Hepatocyte (in vitro differentiated cells): ENCODE measurements at regions not wholly inside any gene's neighbourhood (a gene's known extent, or its start where the extent isn't known, plus 50 kb on each side); places are given as distances from the start of the nearest gene placed in this dataset.

Experiments
- DNase-seq: peaks from one replicate; pipeline ENCODE4 v3.0.0-alpha.2; 2016; ENCODE audit warnings: low spot score
- H2AFZ ChIP-seq: fragments of 200-600 bp; sonication (generic); 2 replicates; pipeline ENCODE4 v1.6.0; 2016; ENCODE audit warnings: antibody characterized with exemption, mild to moderate bottlenecking
- H3K27ac ChIP-seq: fragments of 200-600 bp; sonication (generic); 2 replicates; pipeline ENCODE4 v1.5.1; 2016; ENCODE audit warnings: mild to moderate bottlenecking
- H3K27me3 ChIP-seq: fragments of 200-600 bp; sonication (generic); 2 replicates; pipeline ENCODE4 v1.6.1; 2016
- H3K36me3 ChIP-seq: fragments of 200-600 bp; sonication (generic); replicated peaks from 2 replicates; pipeline ENCODE4 v1.5.1; 2016; ENCODE audit warnings: low read depth; ENCODE audit not compliant: insufficient read depth
- H3K4me1 ChIP-seq: fragments of 200-600 bp; sonication (generic); 2 replicates; pipeline ENCODE4 v1.5.1; 2016; ENCODE audit warnings: mild to moderate bottlenecking, moderate library complexity; ENCODE audit not compliant: insufficient read depth
- H3K4me2 ChIP-seq: fragments of 200-600 bp; sonication (generic); 2 replicates; pipeline ENCODE4 v1.6.0; 2016
- H3K4me3 ChIP-seq: fragments of 200-600 bp; sonication (generic); 2 replicates; pipeline ENCODE4 v1.5.1; 2016; ENCODE audit warnings: mild to moderate bottlenecking
- H3K79me2 ChIP-seq: fragments of 200-600 bp; sonication (generic); 2 replicates; pipeline ENCODE4 v1.6.0; 2017; ENCODE audit warnings: mild to moderate bottlenecking
- H3K9me2 ChIP-seq: fragments of 200-600 bp; sonication (generic); replicated peaks from 2 replicates; pipeline ENCODE4 v1.6.0; 2017; ENCODE audit warnings: mild to moderate bottlenecking; ENCODE audit not compliant: insufficient read depth
- H3K9me3 ChIP-seq: fragments of 200-600 bp; sonication (generic); 2 replicates; pipeline ENCODE4 v1.5.1; 2016; ENCODE audit warnings: low read depth, mild to moderate bottlenecking
- H4K20me1 ChIP-seq: fragments of 200-600 bp; sonication (generic); 2 replicates; pipeline ENCODE4 v1.6.0; 2016; ENCODE audit warnings: mild to moderate bottlenecking; ENCODE audit not compliant: insufficient read depth, poor library complexity, severe bottlenecking
- CTCF ChIP-seq: fragments of 200-600 bp; sonication (generic); IDR thresholded peaks from 2 replicates; pipeline ENCODE4 v1.5.1; 2016; ENCODE audit warnings: antibody characterized with exemption, mild to moderate bottlenecking; ENCODE audit not compliant: poor library complexity
- EZH2 ChIP-seq: fragments of 200-600 bp; sonication (generic); IDR thresholded peaks from 2 replicates; pipeline ENCODE4 v1.6.1; 2016; ENCODE audit warnings: antibody characterized with exemption, mild to moderate bottlenecking, borderline replicate concordance
- EZH2phosphoT487 ChIP-seq: fragments of 200-600 bp; sonication (generic); IDR thresholded peaks from one replicate; pipeline ENCODE4 v1.6.1; 2018; ENCODE audit warnings: antibody characterized with exemption, mild to moderate bottlenecking, low read depth, moderate library complexity; ENCODE audit not compliant: unreplicated experiment, severe bottlenecking
- WGBS: methylation state at CpG from one replicate; pipeline ENCODE4 v1.1.6; 2016; ENCODE audit warnings: low lambda C conversion rate; ENCODE audit errors: missing lambda C conversion rate; 5-methylcytosine and 5-hydroxymethylcytosine counted together

DNA sequence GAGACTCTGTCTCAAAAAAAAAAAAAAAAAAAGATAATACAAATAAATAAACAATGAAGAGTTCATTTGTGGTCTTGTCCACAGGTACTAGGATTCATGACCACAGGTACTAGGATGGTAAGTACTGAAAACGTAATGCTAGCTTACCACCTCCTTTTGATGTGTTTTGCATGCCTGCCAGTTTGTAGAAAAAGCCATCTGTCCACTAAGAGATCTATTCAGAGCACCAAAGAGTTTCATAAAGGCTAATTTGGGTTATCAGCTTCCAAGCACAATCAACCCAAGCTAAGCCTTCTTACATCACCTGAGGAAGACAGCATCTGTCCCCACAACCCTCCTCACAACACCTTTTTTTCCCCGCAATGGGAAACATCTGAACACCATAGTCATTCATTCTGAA lies 477.2 kb downstream of the ZEB2 start:
- Histone ChIP-seq H3K4me3 (no peak overlapping the region), H2AFZ (no peak overlapping the region), H3K27me3 (no peaks in the 10 kb centered on the region), H3K9me3 (no peaks in the 10 kb centered on the region), H3K36me3 (no peaks in the 10 kb centered on the region), H3K4me1 (no peaks in the 10 kb centered on the region), H3K79me2 (no peaks in the 10 kb centered on the region), H4K20me1 (no peaks in the 10 kb centered on the region), H3K9me2 (no peaks in the 10 kb centered on the region), H3K27ac (no peak overlapping the region), H3K4me2 (no peak overlapping the region)
- 98% methylated on average over 2 of the region's 2 CpGs for WGBS
- TF ChIP-seq CTCF = no peak
- no peak for TF ChIP-seq EZH2phosphoT487
- no peak for TF ChIP-seq EZH2
- no peak for DNase-seq

DNA sequence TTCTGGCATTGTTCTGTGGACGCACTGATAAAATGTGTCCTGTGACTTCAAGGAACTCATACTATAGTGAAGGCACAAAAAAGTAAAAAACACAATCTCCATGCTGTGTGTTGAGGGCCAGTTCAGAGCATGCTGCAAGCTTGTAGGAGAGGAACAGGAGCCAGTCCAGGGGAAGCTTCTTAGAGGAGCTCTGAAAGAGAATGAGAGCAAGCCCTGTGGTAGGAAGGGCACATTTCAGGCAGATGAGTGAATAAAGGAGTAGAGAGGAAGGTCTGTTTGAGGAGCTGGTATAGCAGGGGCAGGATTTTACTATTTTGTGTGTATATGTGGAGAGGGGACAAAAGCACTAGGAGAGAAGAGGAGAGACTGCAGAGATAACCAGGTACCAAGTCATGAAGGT lies 478.3 kb downstream of the ZEB2 start:
- no peak overlapping the region for H3K4me2 ChIP-seq
- WGBS = 100% methylated on average over 1 of the region's 1 CpG
- DNase-seq = no peak
- no peaks in the 10 kb centered on the region for H3K79me2 ChIP-seq
- TF ChIP-seq CTCF = no peak
- H3K36me3 ChIP-seq = no peaks in the 10 kb centered on the region
- H3K27ac ChIP-seq = no peak overlapping the region
- H3K27me3 ChIP-seq = no peaks in the 10 kb centered on the region
- H3K4me3 ChIP-seq = no peak overlapping the region
- H3K9me3 ChIP-seq = no peaks in the 10 kb centered on the region
- no peak overlapping the region for H2AFZ ChIP-seq
- no peaks in the 10 kb centered on the region for H3K4me1 ChIP-seq
- no peaks in the 10 kb centered on the region for H3K9me2 ChIP-seq
- no peaks in the 10 kb centered on the region for H4K20me1 ChIP-seq

GRCh38 chr2:144040834-144041233 lies 479.1 kb downstream of the ZEB2 start:
- Histone ChIP-seq H3K4me3 (no peak overlapping the region), H3K79me2 (no peaks in the 10 kb centered on the region), H3K4me2 (no peak overlapping the region), H3K4me1 (no peaks in the 10 kb centered on the region), H3K36me3 (no peaks in the 10 kb centered on the region), H3K9me2 (no peaks in the 10 kb centered on the region), H4K20me1 (no peaks in the 10 kb centered on the region), H2AFZ (no peak overlapping the region), H3K9me3 (no peaks in the 10 kb centered on the region), H3K27ac (no peak overlapping the region), H3K27me3 (no peaks in the 10 kb centered on the region)
- 94% methylated on average over 2 of the region's 2 CpGs for WGBS
- DNase-seq = no peak
- no peak for TF ChIP-seq EZH2
- TF ChIP-seq EZH2phosphoT487 = no peak
- TF ChIP-seq CTCF = no peak

- peaks cover under 1% of the 10 kb centered on the region for H3K4me1 ChIP-seq
- no peaks in the 10 kb centered on the region for H4K20me1 ChIP-seq
- H3K9me2 ChIP-seq = no peaks in the 10 kb centered on the region
- H3K9me3 ChIP-seq = no peaks in the 10 kb centered on the region
- no peaks in the 10 kb centered on the region for H3K27me3 ChIP-seq
- H3K79me2 ChIP-seq = no peaks in the 10 kb centered on the region
- H2AFZ ChIP-seq = no peak overlapping the region
- H3K4me2 ChIP-seq = no peak overlapping the region
- TF ChIP-seq CTCF (no peak), EZH2 (no peak), EZH2phosphoT487 (no peak)
- H3K36me3 ChIP-seq = no peaks in the 10 kb centered on the region
- no peak overlapping the region for H3K27ac ChIP-seq
- no peak overlapping the region for H3K4me3 ChIP-seq
- no peak for DNase-seq
These were observed 487.4 kb downstream of the ZEB2 start for GRCh38 chr2:144032566-144032965.
